Smooth muscle cell (in vitro differentiated cells): ENCODE measurements at regions not wholly inside any gene's neighbourhood (a gene's known extent, or its start where the extent isn't known, plus 50 kb on each side); places are given as distances from the start of the nearest gene placed in this dataset.

Source experiments
- DNase-seq: peaks from one replicate; lab custom pipeline; 2025; ENCODE audit not compliant: unreplicated experiment; lab: John Stamatoyannopoulos, UW
- H2AFZ ChIP-seq: fragments of 200-600 bp; sonication (generic); 2 replicates; pipeline ENCODE4 v1.6.0; 2016; ENCODE audit warnings: antibody characterized with exemption, low read depth, mild to moderate bottlenecking
- H3F3A ChIP-seq: fragments of 200-600 bp; sonication (generic); 2 replicates; pipeline ENCODE4 v1.6.0; 2017; ENCODE audit warnings: antibody characterized with exemption, low read depth
- H3K27ac ChIP-seq: fragments of 200-600 bp; sonication (generic); 2 replicates; pipeline ENCODE4 v1.5.1; 2016; ENCODE audit warnings: low read depth, mild to moderate bottlenecking
- H3K27me3 ChIP-seq: fragments of 200-600 bp; sonication (generic); 2 replicates; pipeline ENCODE4 v1.6.1; 2016; ENCODE audit warnings: low read depth, mild to moderate bottlenecking
- H3K36me3 ChIP-seq: fragments of 200-600 bp; sonication (generic); 2 replicates; pipeline ENCODE4 v1.5.1; 2016; ENCODE audit warnings: low read depth
- H3K4me1 ChIP-seq: fragments of 200-600 bp; sonication (generic); 2 replicates; pipeline ENCODE4 v1.5.1; 2016; ENCODE audit warnings: low read depth
- H3K4me2 ChIP-seq: fragments of 200-600 bp; sonication (generic); 2 replicates; pipeline ENCODE4 v1.6.0; 2016; ENCODE audit warnings: mild to moderate bottlenecking
- H3K4me3 ChIP-seq: fragments of 200-600 bp; sonication (generic); 2 replicates; pipeline ENCODE4 v1.5.1; 2016; ENCODE audit warnings: mild to moderate bottlenecking
- H3K79me2 ChIP-seq: fragments of 200-600 bp; sonication (generic); 2 replicates; pipeline ENCODE4 v1.6.0; 2016; ENCODE audit warnings: low read depth, mild to moderate bottlenecking
- H3K9ac ChIP-seq: fragments of 200-600 bp; sonication (generic); 2 replicates; pipeline ENCODE4 v1.6.0; 2016; ENCODE audit warnings: low read depth
- H3K9me3 ChIP-seq: fragments of 200-600 bp; sonication (generic); replicated peaks from 2 replicates; pipeline ENCODE4 v1.5.1; 2016; ENCODE audit warnings: low read depth
- H4K20me1 ChIP-seq: fragments of 200-600 bp; sonication (generic); 2 replicates; pipeline ENCODE4 v1.6.0; 2016; ENCODE audit warnings: low read depth
- CTCF ChIP-seq: fragments of 200-600 bp; sonication (generic); IDR thresholded peaks from 2 replicates; pipeline ENCODE4 v1.5.1; 2017; ENCODE audit warnings: borderline replicate concordance, mild to moderate bottlenecking, antibody characterized with exemption; ENCODE audit not compliant: insufficient read depth, poor library complexity, severe bottlenecking
- WGBS: methylation state at CpG from one replicate; pipeline ENCODE4 v1.1.7; 2016; ENCODE audit warnings: low lambda C conversion rate; 5-methylcytosine and 5-hydroxymethylcytosine counted together

- Histone ChIP-seq H3K27ac (no peak overlapping the region), H3F3A (no peaks in the 10 kb centered on the region), H4K20me1 (no peaks in the 10 kb centered on the region), H3K4me1 (peaks cover 7% of the 10 kb centered on the region), H3K9ac (no peak overlapping the region), H3K79me2 (no peaks in the 10 kb centered on the region), H3K4me2 (no peak overlapping the region), H2AFZ (no peak overlapping the region), H3K27me3 (no peaks in the 10 kb centered on the region), H3K4me3 (no peak overlapping the region), H3K36me3 (no peaks in the 10 kb centered on the region), H3K9me3 (no peaks in the 10 kb centered on the region)
- no peak for DNase-seq
- no peak for TF ChIP-seq CTCF
- 83% methylated on average over 4 of the region's 4 CpGs for WGBS
Measured at GRCh38 chr2:235112365-235112764, 160.5 kb downstream of the SH3BP4 start.

DNA sequence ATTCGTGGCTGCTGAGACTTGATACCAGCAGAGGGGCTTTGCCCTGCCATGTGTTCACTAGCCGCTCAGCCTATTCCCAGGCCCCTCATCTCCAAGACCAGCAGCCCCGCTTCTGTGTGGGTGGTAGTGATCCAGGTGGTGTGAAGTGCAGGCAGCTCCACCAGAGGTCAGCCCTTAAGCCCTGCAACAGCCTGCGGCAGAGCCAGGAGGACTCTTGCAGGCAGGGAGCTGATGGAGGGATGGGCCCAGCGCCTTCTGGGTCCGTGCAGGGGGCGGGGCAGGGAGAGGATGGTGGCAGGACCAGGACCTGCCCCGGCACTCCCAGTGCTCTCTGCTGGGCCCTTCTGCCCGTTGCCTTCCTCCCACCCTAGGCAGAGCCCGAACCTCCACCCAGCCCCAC lies 162.0 kb downstream of the SH3BP4 start:
- no peak overlapping the region for H3K4me3 ChIP-seq
- TF ChIP-seq CTCF: no peak
- H3K4me1 ChIP-seq: peaks cover 7% of the 10 kb centered on the region
- H3K4me2 ChIP-seq: no peak overlapping the region
- no peaks in the 10 kb centered on the region for H3K27me3 ChIP-seq
- H2AFZ ChIP-seq: no peak overlapping the region
- H4K20me1 ChIP-seq: no peaks in the 10 kb centered on the region
- 60% methylated on average over 10 of the region's 10 CpGs for WGBS
- H3K9ac ChIP-seq: no peak overlapping the region
- H3K36me3 ChIP-seq: no peaks in the 10 kb centered on the region
- DNase-seq: no peak
- H3K9me3 ChIP-seq: no peaks in the 10 kb centered on the region
- H3F3A ChIP-seq: no peaks in the 10 kb centered on the region
- H3K79me2 ChIP-seq: no peaks in the 10 kb centered on the region
- H3K27ac ChIP-seq: no peak overlapping the region

- no peak for DNase-seq
- 96% methylated on average over 10 of the region's 10 CpGs for WGBS
- Histone ChIP-seq H3K9ac (no peak overlapping the region), H3K36me3 (no peaks in the 10 kb centered on the region), H3K79me2 (no peaks in the 10 kb centered on the region), H4K20me1 (no peaks in the 10 kb centered on the region), H3K4me1 (peaks cover 7% of the 10 kb centered on the region), H3F3A (no peaks in the 10 kb centered on the region), H2AFZ (no peak overlapping the region), H3K27me3 (no peaks in the 10 kb centered on the region), H3K27ac (no peak overlapping the region), H3K4me2 (no peak overlapping the region), H3K9me3 (no peaks in the 10 kb centered on the region), H3K4me3 (no peak overlapping the region)
- no peak for TF ChIP-seq CTCF
Measured at GRCh38 chr2:235114286-235114685, 162.5 kb downstream of the SH3BP4 start.

GRCh38 chr2:235115521-235115920 lies 163.7 kb downstream of the SH3BP4 start:
- no peaks in the 10 kb centered on the region for H4K20me1 ChIP-seq
- peaks cover 7% of the 10 kb centered on the region for H3K4me1 ChIP-seq
- no peaks in the 10 kb centered on the region for H3K9me3 ChIP-seq
- no peak for TF ChIP-seq CTCF
- no peaks in the 10 kb centered on the region for H3K27me3 ChIP-seq
- H3K4me3 ChIP-seq: no peak overlapping the region
- no peaks in the 10 kb centered on the region for H3F3A ChIP-seq
- DNase-seq: no peak
- no peaks in the 10 kb centered on the region for H3K36me3 ChIP-seq
- no peaks in the 10 kb centered on the region for H3K79me2 ChIP-seq
- no peak overlapping the region for H3K27ac ChIP-seq
- no peak overlapping the region for H2AFZ ChIP-seq
- H3K9ac ChIP-seq: no peak overlapping the region
- no peak overlapping the region for H3K4me2 ChIP-seq
- 92% methylated on average over 4 of the region's 4 CpGs for WGBS
